SK-N-SH treated with all-trans-retinoic acid at 6 μM for 48 hours (cell line): ENCODE measurements at regions not wholly inside any gene's neighbourhood (a gene's known extent, or its start where the extent isn't known, plus 50 kb on each side); places are given as distances from the start of the nearest gene placed in this dataset.

Experiments used
- ARNTL ChIP-seq: fragments of 450-650 bp; formaldehyde crosslinking; IDR thresholded peaks from 2 replicates; pipeline ENCODE4 v1.5.0; 2020; ENCODE audit warnings: low read depth, mild to moderate bottlenecking, moderate library complexity, borderline replicate concordance
- PPARA ChIP-seq: fragments of 250-450 bp; sonication (Bioruptor Pico); IDR thresholded peaks from 2 replicates; pipeline ENCODE4 v1.5.0; 2020; ENCODE audit warnings: mild to moderate bottlenecking, borderline replicate concordance
- ZFP30 ChIP-seq: fragments of 450-650 bp; formaldehyde crosslinking; IDR thresholded peaks from 2 replicates; pipeline ENCODE4 v1.5.0; 2022; ENCODE audit warnings: mild to moderate bottlenecking, moderate library complexity
- TF ChIP-seq, protein P1 (sequence below): fragments of 250-450 bp; sonication (Bioruptor Pico); IDR thresholded peaks from 2 replicates; pipeline ENCODE4 v1.5.0; 2020; ENCODE audit warnings: mild to moderate bottlenecking, moderate library complexity

GRCh38 chr4:82104578-82104977, 269.2 kb downstream of the HNRNPD start:
- TF ChIP-seq ARNTL (CRISPR knock-in tag) (no peak), ZFP30 (CRISPR knock-in tag) (no peak), PPARA (CRISPR knock-in tag) (no peak)
- TF ChIP-seq, protein P1, sequence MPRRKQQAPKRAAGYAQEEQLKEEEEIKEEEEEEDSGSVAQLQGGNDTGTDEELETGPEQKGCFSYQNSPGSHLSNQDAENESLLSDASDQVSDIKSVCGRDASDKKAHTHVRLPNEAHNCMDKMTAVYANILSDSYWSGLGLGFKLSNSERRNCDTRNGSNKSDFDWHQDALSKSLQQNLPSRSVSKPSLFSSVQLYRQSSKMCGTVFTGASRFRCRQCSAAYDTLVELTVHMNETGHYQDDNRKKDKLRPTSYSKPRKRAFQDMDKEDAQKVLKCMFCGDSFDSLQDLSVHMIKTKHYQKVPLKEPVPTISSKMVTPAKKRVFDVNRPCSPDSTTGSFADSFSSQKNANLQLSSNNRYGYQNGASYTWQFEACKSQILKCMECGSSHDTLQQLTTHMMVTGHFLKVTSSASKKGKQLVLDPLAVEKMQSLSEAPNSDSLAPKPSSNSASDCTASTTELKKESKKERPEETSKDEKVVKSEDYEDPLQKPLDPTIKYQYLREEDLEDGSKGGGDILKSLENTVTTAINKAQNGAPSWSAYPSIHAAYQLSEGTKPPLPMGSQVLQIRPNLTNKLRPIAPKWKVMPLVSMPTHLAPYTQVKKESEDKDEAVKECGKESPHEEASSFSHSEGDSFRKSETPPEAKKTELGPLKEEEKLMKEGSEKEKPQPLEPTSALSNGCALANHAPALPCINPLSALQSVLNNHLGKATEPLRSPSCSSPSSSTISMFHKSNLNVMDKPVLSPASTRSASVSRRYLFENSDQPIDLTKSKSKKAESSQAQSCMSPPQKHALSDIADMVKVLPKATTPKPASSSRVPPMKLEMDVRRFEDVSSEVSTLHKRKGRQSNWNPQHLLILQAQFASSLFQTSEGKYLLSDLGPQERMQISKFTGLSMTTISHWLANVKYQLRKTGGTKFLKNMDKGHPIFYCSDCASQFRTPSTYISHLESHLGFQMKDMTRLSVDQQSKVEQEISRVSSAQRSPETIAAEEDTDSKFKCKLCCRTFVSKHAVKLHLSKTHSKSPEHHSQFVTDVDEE (CRISPR knock-in tag): no peak
